ENCODE measurements at regions not wholly inside any gene's neighbourhood (a gene's known extent, or its start where the extent isn't known, plus 50 kb on each side); places are given as distances from the start of the nearest gene placed in this dataset.

- TF ChIP-seq, protein P1, sequence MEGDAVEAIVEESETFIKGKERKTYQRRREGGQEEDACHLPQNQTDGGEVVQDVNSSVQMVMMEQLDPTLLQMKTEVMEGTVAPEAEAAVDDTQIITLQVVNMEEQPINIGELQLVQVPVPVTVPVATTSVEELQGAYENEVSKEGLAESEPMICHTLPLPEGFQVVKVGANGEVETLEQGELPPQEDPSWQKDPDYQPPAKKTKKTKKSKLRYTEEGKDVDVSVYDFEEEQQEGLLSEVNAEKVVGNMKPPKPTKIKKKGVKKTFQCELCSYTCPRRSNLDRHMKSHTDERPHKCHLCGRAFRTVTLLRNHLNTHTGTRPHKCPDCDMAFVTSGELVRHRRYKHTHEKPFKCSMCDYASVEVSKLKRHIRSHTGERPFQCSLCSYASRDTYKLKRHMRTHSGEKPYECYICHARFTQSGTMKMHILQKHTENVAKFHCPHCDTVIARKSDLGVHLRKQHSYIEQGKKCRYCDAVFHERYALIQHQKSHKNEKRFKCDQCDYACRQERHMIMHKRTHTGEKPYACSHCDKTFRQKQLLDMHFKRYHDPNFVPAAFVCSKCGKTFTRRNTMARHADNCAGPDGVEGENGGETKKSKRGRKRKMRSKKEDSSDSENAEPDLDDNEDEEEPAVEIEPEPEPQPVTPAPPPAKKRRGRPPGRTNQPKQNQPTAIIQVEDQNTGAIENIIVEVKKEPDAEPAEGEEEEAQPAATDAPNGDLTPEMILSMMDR (conservative IDR thresholded peaks at IDR 0.05) = no peak
- no peak for TF ChIP-seq ZFX (IDR thresholded peaks at IDR 0.05)
Observed at GRCh38 chr2:186925514-186925913, 76.5 kb upstream of the ZSWIM2 start.
